Progenitor cell of endocrine pancreas (in vitro differentiated cells): ENCODE measurements at regions not wholly inside any gene's neighbourhood (a gene's known extent, or its start where the extent isn't known, plus 50 kb on each side); places are given as distances from the start of the nearest gene placed in this dataset.

ENCODE experiments used
- DNase-seq: peaks from one replicate; pipeline ENCODE4 v3.0.0; 2021; ENCODE audit warnings: low spot score; ENCODE audit not compliant: unreplicated experiment
- H3K27ac Mint-ChIP-seq: 2 replicates; pipeline ENCODE4 v1.8.0; 2021; ENCODE audit warnings: mild to moderate bottlenecking, moderate library complexity, mixed read lengths
- H3K27me3 Mint-ChIP-seq: 2 replicates; pipeline ENCODE4 v1.8.0; 2021; ENCODE audit warnings: mixed read lengths
- H3K36me3 Mint-ChIP-seq: 2 replicates; pipeline ENCODE4 v1.8.0; 2022; ENCODE audit warnings: mixed read lengths; ENCODE audit not compliant: insufficient read depth
- H3K4me1 Mint-ChIP-seq: 2 replicates; pipeline ENCODE4 v1.8.0; 2021; ENCODE audit warnings: low read depth, mixed read lengths
- H3K4me3 Mint-ChIP-seq: 2 replicates; pipeline ENCODE4 v1.8.0; 2021; ENCODE audit warnings: low read depth, mild to moderate bottlenecking, moderate library complexity, mixed read lengths
- H3K9me3 Mint-ChIP-seq: 2 replicates; pipeline ENCODE4 v1.8.0; 2021; ENCODE audit warnings: low read depth, mixed read lengths
- CTCF ChIP-seq: fragments of 200-600 bp; sonication (generic); IDR thresholded peaks from one replicate; pipeline ENCODE4 v1.5.0; 2021; ENCODE audit warnings: antibody characterized with exemption, mild to moderate bottlenecking; ENCODE audit not compliant: unreplicated experiment

GRCh38 chr3:106241593-106241992 is 372.8 kb upstream of the CBLB start:
- Mint-ChIP-seq H3K4me3 (no peak overlapping the region), H3K27ac (no peak overlapping the region), H3K4me1 (peaks cover 2% of the 10 kb centered on the region), H3K36me3 (no peaks in the 10 kb centered on the region), H3K27me3 (no peaks in the 10 kb centered on the region), H3K9me3 (no peaks in the 10 kb centered on the region)
- TF ChIP-seq CTCF, result no peak
- no peak for DNase-seq

GRCh38 chr3:106242781-106243180 is 374.0 kb upstream of the CBLB start:
- DNase-seq, result no peak
- Mint-ChIP-seq H3K36me3 (no peaks in the 10 kb centered on the region), H3K27ac (no peak overlapping the region), H3K27me3 (no peaks in the 10 kb centered on the region), H3K9me3 (no peaks in the 10 kb centered on the region), H3K4me1 (peaks cover 2% of the 10 kb centered on the region), H3K4me3 (no peak overlapping the region)
- TF ChIP-seq CTCF, result no peak

GRCh38 chr3:106245400-106245799 is 376.6 kb upstream of the CBLB start:
- Mint-ChIP-seq H3K4me1 (peaks cover 2% of the 10 kb centered on the region), H3K4me3 (no peak overlapping the region), H3K36me3 (no peaks in the 10 kb centered on the region), H3K27me3 (no peaks in the 10 kb centered on the region), H3K27ac (no peak overlapping the region), H3K9me3 (no peaks in the 10 kb centered on the region)
- DNase-seq, result no peak
- TF ChIP-seq CTCF, result no peak

- no peak for TF ChIP-seq CTCF
- Mint-ChIP-seq H3K4me3 (no peak overlapping the region), H3K36me3 (no peaks in the 10 kb centered on the region), H3K27ac (no peak overlapping the region), H3K4me1 (no peaks in the 10 kb centered on the region), H3K9me3 (peaks cover 14% of the 10 kb centered on the region), H3K27me3 (no peaks in the 10 kb centered on the region)
- no peak for DNase-seq
These were observed 379.3 kb upstream of the CBLB start for GRCh38 chr3:106247902-106248684.

- H3K27me3 Mint-ChIP-seq, result no peaks in the 10 kb centered on the region
- DNase-seq, result no peak
- H3K36me3 Mint-ChIP-seq, result no peaks in the 10 kb centered on the region
- H3K9me3 Mint-ChIP-seq, result peaks cover 14% of the 10 kb centered on the region
- no peaks in the 10 kb centered on the region for H3K4me1 Mint-ChIP-seq
- no peak overlapping the region for H3K4me3 Mint-ChIP-seq
- TF ChIP-seq CTCF, result no peak
- no peak overlapping the region for H3K27ac Mint-ChIP-seq
These were observed 380.3 kb upstream of the CBLB start for GRCh38 chr3:106249159-106249558.
